ENCODE measurements at regions not wholly inside any gene's neighbourhood (a gene's known extent, or its start where the extent isn't known, plus 50 kb on each side); places are given as distances from the start of the nearest gene placed in this dataset.
"Not testable (repeated sequence)": the region's sequence is repeated elsewhere in the genome, so short reads cannot be mapped to it uniquely, and the experiment has no call there.

DNA sequence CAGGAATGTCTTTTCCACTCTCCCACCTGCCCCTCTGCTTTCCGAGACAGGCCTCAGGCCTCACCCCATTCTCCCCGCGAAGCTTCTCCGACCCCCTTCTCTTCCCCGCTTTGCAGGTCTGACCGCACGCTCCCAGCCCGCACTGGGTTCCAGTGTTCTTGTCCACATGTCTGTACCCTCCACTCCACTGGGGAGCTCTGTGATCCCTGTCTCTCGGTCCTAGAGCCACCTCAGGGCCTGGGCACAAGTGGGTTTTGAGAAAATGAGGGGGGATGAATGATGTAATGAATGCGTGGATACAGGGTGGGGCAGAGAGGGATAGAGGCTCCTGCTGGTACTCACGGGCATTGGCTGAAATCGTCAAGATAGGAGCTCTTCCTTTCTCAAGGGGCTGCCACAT lies 2898.9 kb downstream of the RPIA start:
- not testable (repeated sequence) for DNase-seq (ENCODE audit: extremely low read depth in 1 of 11, low read depth in 9 of 11, low spot score in 4 of 11)

DNA sequence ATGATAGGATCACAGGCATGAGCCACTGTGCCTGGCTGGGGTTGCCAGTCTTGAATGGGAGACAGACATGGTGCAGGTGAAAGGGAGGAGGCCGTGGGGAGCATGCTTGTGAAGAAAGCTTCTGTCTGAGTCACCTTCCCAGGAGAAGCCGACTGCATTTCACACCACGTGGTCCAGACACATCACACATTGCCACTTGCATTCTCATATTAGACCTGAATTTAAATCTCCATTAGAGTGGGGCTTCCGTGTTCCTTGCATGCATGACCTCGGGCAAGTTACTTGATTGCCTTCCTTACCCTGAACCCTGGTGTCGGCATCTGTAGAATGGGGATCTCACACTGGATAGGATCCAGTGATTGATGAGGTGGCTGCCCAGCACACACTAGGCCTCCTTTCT lies 2899.6 kb downstream of the RPIA start:
- not testable (repeated sequence) for DNase-seq (ENCODE audit: extremely low read depth in 1 of 11, low read depth in 9 of 11, low spot score in 4 of 11)

GRCh38 chr2:91597436-91597835 lies 2906.0 kb downstream of the RPIA start:
- not testable (repeated sequence) for DNase-seq (ENCODE audit: extremely low read depth in 1 of 11, low read depth in 9 of 11, low spot score in 4 of 11)

GRCh38 chr2:91598519-91598918 lies 2907.0 kb downstream of the RPIA start:
- not testable (repeated sequence) for DNase-seq (ENCODE audit: extremely low read depth in 1 of 11, low read depth in 9 of 11, low spot score in 4 of 11)

DNA sequence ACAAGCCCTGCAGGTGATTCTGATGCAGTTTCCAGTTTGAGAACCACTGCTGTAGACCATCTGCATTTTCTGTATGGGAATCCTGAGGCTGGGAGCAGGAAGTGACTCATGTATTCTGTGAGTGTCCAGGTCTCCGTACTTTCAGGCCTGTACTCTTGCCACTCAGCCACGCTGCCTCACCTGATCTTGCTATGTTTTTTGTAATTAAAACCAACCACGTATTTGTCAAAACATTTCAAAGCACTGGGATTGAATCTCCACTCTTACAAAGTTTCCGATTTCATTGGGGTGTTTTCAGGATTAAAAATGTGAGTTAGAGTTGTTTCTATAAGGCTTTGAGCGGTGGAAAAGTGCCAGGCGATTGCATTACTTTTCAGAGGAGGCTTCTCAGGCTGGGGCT lies 2907.5 kb downstream of the RPIA start:
- DNase-seq (ENCODE audit: extremely low read depth in 1 of 11, low read depth in 9 of 11, low spot score in 4 of 11), result peak in 3 of 11 donors; percentile 13 to 54 (median 41)

- not testable (repeated sequence) for DNase-seq (ENCODE audit: extremely low read depth in 1 of 11, low read depth in 9 of 11, low spot score in 4 of 11)
Measured at GRCh38 chr2:91602860-91603259, 2911.4 kb downstream of the RPIA start.

DNA sequence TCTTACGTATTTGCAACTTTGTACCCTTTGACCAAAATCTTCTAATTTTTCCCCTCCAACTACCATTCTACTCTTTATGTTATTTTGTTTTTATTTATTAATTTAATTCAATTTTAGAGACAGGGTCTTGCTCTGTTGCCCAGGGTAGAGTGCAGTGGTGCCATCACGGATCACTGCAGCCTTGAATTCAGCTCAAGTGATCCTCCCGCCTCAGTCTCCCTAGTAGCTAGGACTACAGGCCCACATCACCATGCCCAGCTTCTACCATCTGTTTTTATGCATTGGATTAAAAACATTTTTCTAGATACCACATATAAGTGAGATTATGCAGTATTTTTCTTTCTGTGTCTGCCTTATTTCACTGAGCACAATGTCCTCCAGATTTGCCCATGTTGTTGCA lies 2912.5 kb downstream of the RPIA start:
- DNase-seq (ENCODE audit: extremely low read depth in 1 of 11, low read depth in 9 of 11, low spot score in 4 of 11), result not testable (repeated sequence)

DNA sequence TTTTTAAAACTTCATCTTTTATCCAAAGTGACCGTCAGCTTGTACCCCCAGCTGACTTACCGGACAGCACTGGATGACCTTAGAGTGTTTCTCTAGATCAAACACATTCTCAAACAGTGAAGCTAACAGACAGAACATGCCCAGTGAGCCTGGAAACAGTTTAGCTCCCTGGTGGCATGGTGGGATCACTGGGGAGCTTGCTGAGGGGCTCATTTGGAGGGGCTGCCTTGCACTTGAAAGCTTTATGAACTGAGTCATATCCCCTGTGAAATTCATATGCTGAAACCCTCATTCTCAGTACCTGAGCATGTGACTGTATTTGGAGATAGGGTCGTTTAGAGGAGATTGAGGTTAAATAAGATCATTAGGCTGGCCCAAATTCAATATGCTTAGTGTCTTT lies 2913.2 kb downstream of the RPIA start:
- not testable (repeated sequence) for DNase-seq (ENCODE audit: extremely low read depth in 1 of 11, low read depth in 9 of 11, low spot score in 4 of 11)

DNA sequence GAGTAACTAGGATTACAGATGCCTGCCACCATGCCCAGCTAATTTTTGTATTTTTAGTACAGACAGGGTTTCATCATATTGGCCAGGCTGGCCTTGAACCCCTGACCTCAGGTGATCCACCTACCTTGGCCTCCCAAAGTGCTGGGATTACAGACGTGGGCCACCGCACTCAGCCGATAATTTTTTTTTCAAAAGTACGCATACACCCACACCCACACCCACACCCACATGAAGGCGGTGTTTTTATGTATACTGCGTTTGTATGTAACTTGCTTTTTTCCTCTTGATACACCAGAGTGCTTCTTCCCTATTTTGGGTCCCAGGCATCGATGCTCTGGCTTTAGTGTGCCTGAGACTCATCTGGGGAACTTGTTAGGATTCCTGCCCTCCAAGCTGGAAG lies 2932.3 kb downstream of the RPIA start:
- not testable (repeated sequence) for DNase-seq (ENCODE audit: extremely low read depth in 1 of 11, low read depth in 9 of 11, low spot score in 4 of 11)

DNA sequence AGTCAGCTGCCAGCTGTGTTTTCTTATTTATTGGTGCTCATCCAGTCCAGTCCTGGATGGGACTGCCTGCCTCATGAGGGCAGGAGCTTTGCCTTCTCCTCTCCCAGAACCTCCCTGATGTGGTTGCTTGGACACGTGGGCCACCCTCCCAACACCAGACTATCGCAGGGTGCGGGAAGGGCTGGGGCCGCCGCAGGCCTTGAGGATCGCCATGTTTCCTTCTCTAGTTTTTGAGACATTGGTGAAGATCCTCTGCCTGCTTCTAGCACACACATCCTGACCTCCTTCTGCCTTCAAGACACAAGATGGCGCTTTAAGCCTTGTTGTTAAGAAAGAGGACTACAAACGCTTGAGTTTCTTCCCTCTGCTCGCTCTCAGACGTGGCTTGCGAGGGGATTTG lies 2937.0 kb downstream of the RPIA start:
- not testable (repeated sequence) for DNase-seq (ENCODE audit: extremely low read depth in 1 of 11, low read depth in 9 of 11, low spot score in 4 of 11)

- not testable (repeated sequence) for DNase-seq (ENCODE audit: extremely low read depth in 1 of 11, low read depth in 9 of 11, low spot score in 4 of 11)
Measured at GRCh38 chr2:91657193-91657592, 2965.7 kb downstream of the RPIA start.

GRCh38 chr2:91658336-91658735 lies 2966.9 kb downstream of the RPIA start:
- not testable (repeated sequence) for DNase-seq (ENCODE audit: extremely low read depth in 1 of 11, low read depth in 9 of 11, low spot score in 4 of 11)

GRCh38 chr2:91659189-91659916 lies 2967.9 kb downstream of the RPIA start:
- DNase-seq (ENCODE audit: extremely low read depth in 1 of 11, low read depth in 9 of 11, low spot score in 4 of 11), result not testable (repeated sequence)

DNA sequence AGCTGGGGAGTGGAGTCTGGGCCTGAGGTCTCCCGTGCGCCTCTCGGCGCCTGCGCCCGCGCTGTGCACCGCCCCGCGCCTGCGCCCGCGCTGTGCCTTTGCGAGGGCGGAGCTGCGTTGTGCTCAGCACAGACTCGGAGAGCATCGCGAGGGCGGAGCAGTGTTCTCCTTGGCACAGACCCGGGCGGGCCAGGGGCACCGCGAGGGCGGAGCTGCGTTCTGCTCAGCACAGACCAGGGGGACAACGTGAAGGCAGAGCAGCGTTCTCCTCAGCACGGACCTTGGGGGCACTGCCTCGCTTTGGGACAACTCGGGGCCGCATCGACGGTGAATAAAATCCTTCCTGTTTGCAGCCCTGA lies 2968.4 kb downstream of the RPIA start:
- peak in 5 of 11 donors; percentile 1 to 39 (median 8) for DNase-seq (ENCODE audit: extremely low read depth in 1 of 11, low read depth in 9 of 11, low spot score in 4 of 11)

DNA sequence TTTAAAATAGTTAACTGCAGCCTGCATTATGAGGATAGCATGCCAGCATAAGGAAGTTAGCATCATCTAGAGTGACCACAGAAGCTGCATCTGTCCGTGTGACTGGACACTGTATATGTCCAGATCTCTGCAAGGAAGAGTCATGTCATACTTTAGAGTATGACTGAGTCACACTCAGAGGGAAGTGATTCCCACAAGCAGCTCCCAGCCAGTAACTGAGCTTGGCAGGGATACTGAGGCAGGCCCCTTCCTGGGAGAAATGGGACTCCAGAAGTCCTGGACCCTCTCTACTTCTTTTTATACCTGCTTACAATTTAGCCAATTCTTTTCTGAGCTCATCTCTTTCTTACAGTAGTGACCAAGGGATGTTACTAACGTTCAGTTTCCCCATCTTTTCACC lies 2975.9 kb downstream of the RPIA start:
- not testable (repeated sequence) for DNase-seq (ENCODE audit: extremely low read depth in 1 of 11, low read depth in 9 of 11, low spot score in 4 of 11)

- not testable (repeated sequence) for DNase-seq (ENCODE audit: extremely low read depth in 1 of 11, low read depth in 9 of 11, low spot score in 4 of 11)
Measured at GRCh38 chr2:91685541-91685940, 2994.1 kb downstream of the RPIA start.

DNA sequence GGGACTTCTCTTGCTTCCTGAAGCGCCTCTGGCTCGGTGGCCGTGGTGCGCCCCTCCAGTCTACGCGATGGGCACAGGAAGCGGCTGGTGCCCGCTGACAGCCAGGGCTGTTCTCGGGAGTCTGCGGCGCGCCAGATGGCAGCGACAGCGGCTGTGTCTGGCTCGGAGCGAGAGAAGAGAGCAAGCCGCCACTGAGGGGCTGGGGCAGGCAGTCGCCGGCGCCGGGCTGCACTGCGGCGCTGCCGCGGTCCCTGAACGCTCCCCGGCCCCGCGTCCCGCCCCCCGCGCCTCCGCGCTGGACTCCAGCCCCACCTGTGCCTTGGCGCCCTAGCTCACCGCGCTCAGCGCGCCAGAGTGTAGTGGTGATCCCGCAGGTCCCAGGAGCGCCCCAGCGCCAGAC lies 2994.6 kb downstream of the RPIA start:
- DNase-seq (ENCODE audit: extremely low read depth in 1 of 11, low read depth in 9 of 11, low spot score in 4 of 11), result not testable (repeated sequence)

Measured in renal cortex interstitium (tissue), 11 donors.